ENCODE measurements at regions not wholly inside any gene's neighbourhood (a gene's known extent, or its start where the extent isn't known, plus 50 kb on each side); places are given as distances from the start of the nearest gene placed in this dataset.
"Not testable (repeated sequence)": the region's sequence is repeated elsewhere in the genome, so short reads cannot be mapped to it uniquely, and the experiment has no call there.

GRCh38 chr7:142469696-142470543 lies 212.1 kb upstream of the PRSS58 start:
- no peak for DNase-seq (ENCODE audit: low read depth in 2 of 2)

DNA sequence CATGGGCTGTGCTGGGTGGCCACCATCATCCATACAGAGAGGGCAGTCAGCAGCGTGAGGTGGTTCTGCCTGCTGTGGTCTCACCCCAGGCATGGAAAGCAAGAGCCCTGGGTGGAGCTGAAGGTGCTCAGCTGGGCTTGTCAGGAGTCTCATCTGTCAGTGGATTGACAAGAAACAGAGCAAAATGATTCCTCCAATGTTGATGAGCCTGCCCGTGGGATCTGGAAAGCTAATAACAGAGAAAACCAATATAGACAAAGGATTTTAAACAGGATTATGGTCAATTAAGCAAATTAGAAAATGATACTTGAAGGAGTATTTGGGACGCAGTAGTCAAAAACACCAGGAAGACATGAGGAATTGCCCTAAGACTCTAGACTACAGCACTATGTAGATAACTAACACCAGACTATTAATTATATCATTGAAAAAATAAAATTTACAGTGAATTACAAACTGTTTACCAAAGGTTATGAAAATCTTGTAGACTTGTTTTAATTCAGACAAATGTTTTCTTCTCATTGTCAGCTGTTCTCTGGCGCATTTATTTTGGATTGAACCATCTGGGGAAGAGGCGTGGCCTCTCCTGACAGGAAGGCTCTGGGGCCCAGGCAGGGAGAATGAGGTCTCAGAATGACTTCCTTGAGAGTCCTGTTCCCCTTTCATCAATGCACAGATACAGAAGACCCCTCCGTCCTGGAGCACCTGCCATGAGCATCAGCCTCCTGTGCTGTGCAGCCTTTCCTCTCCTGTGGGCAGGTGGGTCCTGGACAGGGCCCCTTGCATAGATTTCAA lies 211.2 kb upstream of the PRSS58 start:
- DNase-seq (ENCODE audit: low read depth in 2 of 2): no peak

DNA sequence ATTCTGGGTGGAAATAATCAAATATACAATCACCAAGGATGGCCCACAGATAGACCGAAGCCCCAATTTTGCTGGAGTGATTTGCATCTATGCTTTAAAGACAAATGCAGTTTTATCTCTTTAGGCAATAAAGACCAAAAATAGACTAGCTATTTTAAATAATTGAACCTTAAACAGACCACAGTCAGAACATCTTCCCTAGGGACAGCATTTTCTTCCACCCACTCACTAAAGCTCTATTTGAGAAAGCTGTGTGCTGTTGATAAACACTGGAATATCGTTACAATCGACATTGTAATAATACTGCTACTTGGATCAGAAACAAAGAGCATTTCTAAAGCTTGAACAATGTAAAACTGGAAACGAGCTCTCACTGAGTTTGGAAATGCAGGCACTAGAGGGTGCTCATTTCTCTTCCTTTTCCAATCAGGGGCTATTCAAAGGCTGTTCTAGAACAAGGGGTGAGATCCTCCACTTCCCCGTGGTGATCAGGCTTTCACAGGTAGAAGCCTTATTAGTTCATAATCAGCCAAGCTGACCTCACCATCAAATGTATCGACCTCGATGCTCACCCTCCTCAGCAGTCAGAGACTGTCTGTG lies 209.3 kb upstream of the PRSS58 start:
- not testable (repeated sequence) for DNase-seq (ENCODE audit: low read depth in 2 of 2)

- no peak for DNase-seq (ENCODE audit: low read depth in 2 of 2)
Observed at GRCh38 chr7:142463401-142463850, 205.6 kb upstream of the PRSS58 start.

- no peak for DNase-seq (ENCODE audit: low read depth in 2 of 2)
Observed at GRCh38 chr7:142461437-142461836, 203.6 kb upstream of the PRSS58 start.

DNA sequence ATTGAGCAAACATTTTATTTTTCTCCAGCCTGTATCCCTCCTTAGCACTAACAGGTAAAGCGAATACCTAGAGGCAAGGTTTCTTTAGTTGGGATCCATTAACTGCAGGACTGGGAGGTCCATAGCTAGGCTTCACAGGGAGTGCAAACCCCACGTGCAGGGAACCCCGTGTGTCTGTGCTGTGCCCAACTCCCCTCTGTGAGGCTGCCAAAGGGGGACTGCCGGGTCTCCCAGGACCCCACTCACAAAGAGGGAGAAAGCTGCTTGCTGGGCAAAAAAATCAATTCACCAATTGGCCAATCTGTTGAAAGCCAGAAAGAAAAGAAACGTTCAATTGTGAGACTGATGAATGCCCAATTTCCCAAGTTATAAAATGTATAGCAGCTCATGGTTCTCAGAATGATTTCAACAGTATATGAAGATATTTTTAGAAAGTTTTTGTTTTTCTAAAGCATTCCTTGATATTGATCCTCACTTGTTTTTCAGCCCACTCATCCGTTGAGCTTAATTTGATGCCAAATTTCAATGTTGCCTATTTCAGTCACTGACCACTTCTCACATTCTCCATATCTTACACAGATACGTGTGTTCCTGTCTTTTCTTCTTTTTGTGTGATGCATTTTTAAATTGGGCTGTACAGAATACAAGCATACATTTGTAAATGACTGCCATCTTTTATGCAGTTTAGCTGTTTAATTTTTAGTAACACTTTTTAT lies 202.7 kb upstream of the PRSS58 start:
- no peak for DNase-seq (ENCODE audit: low read depth in 2 of 2)

DNA sequence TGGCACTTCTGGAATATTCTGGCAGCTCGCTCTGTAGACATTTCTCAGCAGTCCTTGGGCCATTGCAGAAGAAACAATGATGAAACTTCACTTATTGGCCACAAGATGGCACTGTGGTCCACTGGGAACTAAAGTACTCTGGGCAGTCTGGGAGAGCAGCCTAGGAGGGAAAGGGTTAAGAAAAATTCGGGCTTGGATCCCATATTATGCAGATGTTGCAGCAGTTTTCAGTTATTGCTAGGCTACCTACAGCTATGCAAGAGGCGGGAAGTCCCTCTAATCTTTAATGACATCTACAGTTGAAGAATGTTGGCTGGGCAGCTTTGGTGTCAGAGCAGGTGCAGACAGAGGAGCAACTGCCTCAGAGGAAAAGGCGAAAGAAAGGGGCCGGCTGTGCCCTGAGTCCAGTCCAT lies 201.7 kb upstream of the PRSS58 start:
- DNase-seq (ENCODE audit: low read depth in 2 of 2): no peak

GRCh38 chr7:142457146-142457703 lies 199.4 kb upstream of the PRSS58 start:
- no peak for DNase-seq (ENCODE audit: low read depth in 2 of 2)

DNA sequence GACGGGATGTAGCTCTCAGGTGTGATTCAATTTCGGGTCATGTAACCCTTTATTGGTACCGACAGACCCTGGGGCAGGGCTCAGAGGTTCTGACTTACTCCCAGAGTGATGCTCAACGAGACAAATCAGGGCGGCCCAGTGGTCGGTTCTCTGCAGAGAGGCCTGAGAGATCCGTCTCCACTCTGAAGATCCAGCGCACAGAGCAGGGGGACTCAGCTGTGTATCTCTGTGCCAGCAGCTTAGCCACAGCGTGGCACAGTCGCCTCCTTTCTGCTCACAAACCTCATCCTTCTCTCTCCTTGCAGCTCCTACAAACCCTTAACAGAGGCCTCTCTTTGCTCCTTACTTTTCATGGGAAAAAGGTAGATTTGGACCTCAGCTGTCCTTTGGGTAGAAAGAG lies 197.5 kb upstream of the PRSS58 start:
- DNase-seq (ENCODE audit: low read depth in 2 of 2): no peak

GRCh38 chr7:142454862-142455261 lies 197.0 kb upstream of the PRSS58 start:
- no peak for DNase-seq (ENCODE audit: low read depth in 2 of 2)

DNA sequence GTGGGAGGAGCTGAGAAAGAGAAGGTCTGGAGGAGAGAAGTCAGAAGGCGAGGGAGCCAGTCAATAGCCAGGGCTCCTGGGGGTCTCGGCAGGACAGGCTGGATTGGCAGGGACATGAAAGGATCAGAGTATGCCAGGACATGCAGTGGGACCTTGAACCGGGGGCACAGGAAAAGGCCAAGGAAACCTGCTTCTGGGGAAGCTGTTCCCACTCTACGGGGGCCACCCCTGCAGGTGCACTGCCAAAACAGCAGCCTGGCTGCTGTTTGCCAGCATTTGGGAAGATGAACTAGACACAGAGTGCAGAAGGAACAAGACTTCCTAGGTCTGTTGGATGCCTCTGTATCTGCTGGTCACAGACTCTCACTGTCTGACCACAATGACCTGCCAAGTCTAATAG lies 194.9 kb upstream of the PRSS58 start:
- DNase-seq (ENCODE audit: low read depth in 2 of 2): no peak

DNA sequence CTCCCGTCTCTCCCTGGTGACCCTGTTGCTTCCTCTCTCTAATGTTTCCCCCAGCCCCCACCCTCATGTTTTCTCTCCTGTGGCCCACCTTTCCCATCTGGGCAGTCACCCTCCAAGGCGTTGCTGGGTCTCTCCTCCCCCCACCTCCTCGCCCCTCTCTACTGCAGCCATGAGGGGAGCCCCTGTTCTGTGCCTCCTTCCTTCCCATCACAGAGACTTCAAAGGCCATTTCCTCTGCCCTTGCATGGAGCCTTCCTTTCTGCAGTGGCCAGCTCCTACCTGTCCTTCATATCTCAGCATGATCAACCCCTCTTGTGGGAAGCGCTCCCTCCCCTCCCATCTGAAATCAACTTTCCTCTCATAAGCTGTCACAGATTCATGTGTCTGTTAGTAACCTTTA lies 194.0 kb upstream of the PRSS58 start:
- no peak for DNase-seq (ENCODE audit: low read depth in 2 of 2)

GRCh38 chr7:142451296-142451695 lies 193.4 kb upstream of the PRSS58 start:
- DNase-seq (ENCODE audit: low read depth in 2 of 2): no peak

GRCh38 chr7:142450695-142451094 lies 192.8 kb upstream of the PRSS58 start:
- DNase-seq (ENCODE audit: low read depth in 2 of 2): no peak

DNA sequence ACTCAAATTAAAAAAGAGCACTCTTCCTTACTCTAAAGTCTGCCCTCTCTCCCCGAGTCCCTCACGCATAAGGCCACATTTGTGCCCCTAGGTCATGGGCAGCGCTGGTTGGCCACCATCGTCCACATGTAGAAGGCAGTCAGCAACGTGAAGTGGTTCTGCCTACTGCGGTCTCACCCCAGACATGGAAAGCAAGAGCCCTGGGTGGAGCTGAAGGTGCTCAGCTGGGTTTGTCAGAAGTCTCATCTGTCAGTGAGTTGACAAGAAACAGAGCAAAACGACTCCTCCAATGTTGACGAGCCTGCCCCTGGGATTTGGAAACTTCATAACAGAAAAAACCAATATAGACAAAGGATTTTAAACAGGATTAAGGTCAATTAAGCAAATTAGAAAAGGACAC lies 192.3 kb upstream of the PRSS58 start:
- no peak for DNase-seq (ENCODE audit: low read depth in 2 of 2)

- DNase-seq (ENCODE audit: low read depth in 2 of 2): not testable (repeated sequence)
Observed at GRCh38 chr7:142448857-142449256, 191.0 kb upstream of the PRSS58 start.

GRCh38 chr7:142447762-142448161 lies 189.9 kb upstream of the PRSS58 start:
- DNase-seq (ENCODE audit: low read depth in 2 of 2): no peak

GRCh38 chr7:142445019-142445686 lies 187.3 kb upstream of the PRSS58 start:
- no peak for DNase-seq (ENCODE audit: low read depth in 2 of 2)

DNA sequence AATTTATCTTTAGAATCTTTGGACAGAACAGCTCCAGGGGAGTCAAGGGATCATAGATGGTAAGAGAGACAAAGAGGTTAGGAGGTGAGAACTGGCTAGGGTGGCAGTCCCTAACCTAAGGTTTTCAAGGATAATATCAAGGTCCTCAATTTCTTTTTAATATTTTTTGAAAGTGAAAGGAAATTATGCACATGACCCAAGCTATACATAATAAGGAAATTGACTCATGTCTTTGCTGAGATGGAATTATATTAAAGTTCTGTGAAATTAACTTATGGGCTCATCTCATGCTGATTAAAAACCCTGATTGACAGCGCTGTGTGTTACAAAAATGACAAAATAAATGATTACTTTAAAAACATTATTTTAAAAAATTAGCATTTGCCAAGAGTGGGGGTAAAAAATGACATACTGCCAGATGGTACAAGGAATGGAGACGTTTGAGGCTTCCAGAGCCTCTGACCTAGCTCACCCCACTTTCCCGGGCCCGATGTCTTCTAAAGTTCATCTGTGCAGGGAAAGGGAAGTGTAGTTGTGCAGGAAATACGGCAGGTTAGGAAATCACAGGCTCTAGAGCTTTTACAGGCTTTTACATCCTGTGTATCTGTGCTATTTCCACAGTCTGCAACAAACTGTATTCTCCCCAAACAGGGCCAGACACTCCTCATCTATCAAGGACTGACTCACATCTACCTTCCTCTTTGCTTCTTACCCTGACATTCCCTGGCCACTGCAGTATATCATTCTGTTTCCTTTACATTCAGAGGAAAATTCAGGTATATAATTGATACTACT lies 185.6 kb upstream of the PRSS58 start:
- DNase-seq (ENCODE audit: low read depth in 2 of 2): no peak

DNA sequence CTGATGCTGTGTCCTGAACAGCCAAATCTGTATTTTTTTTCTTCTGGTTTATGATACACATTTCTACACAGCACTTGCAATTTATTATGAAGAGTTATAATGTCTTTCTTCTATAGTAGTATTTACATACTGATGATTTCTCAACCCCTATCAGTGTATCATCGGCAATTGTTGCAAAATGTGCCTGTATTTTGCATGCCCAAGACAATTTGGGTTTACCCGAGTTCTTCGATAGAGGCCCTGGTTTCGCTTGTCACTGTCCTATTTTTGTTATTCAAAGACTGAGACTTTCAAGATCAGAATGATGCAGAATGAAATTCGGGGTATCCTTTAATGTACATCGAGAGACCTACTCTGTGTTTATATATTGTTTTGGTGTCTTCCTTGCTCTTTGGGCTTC lies 184.5 kb upstream of the PRSS58 start:
- DNase-seq (ENCODE audit: low read depth in 2 of 2): no peak
